Liver (tissue), 8 donors: ENCODE measurements at regions not wholly inside any gene's neighbourhood (a gene's known extent, or its start where the extent isn't known, plus 50 kb on each side); places are given as distances from the start of the nearest gene placed in this dataset.

Experiments
- DNase-seq: peaks from one replicate; pipeline ENCODE4 v3.0.0-alpha.2; 2017; ENCODE audit warnings: low spot score
- H3K27ac ChIP-seq, 2 donors: one replicate each; pipeline ENCODE4 v1.7.0; 2013; ENCODE audit warnings: inconsistent platforms in 2 of 2, low read length in 2 of 2, control low read depth in 1 of 2, low read depth in 1 of 2, mild to moderate bottlenecking in 1 of 2
- H3K27me3 ChIP-seq, 4 donors: one replicate each; pipeline versions ENCODE4 v1.6.1 to v1.7.0; 2013; ENCODE audit warnings: low read length in 3 of 4, inconsistent platforms in 1 of 4, mild to moderate bottlenecking in 1 of 4, moderate library complexity in 1 of 4; ENCODE audit not compliant: control insufficient read depth in 4 of 4, insufficient read depth in 4 of 4
- H3K36me3 ChIP-seq, 4 donors: one replicate each; pipeline versions ENCODE4 v1.6.1 to v1.7.0; 2013; ENCODE audit warnings: low read length in 3 of 4, mild to moderate bottlenecking in 3 of 4, low read depth in 1 of 4, moderate library complexity in 1 of 4; ENCODE audit not compliant: control insufficient read depth in 4 of 4, insufficient read depth in 3 of 4
- H3K4me1 ChIP-seq, 4 donors: one replicate each; pipeline versions ENCODE4 v1.6.1 to v1.7.0; 2013; ENCODE audit warnings: low read length in 3 of 4, mild to moderate bottlenecking in 3 of 4, moderate library complexity in 1 of 4; ENCODE audit not compliant: control insufficient read depth in 4 of 4, insufficient read depth in 4 of 4
- H3K4me3 ChIP-seq, 3 donors: one replicate each; pipeline versions ENCODE4 v1.6.1 to v1.7.0; 2013; ENCODE audit warnings: low read length in 3 of 3, control low read depth in 1 of 3, low read depth in 1 of 3, mild to moderate bottlenecking in 1 of 3
- H3K9ac ChIP-seq, 2 donors: one replicate each; pipeline ENCODE4 v1.7.0; 2013; ENCODE audit warnings: low read length in 2 of 2, mild to moderate bottlenecking in 2 of 2, moderate library complexity in 2 of 2, control low read depth in 1 of 2, low read depth in 1 of 2
- H3K9me3 ChIP-seq, 4 donors: one replicate each; pipeline versions ENCODE4 v1.6.1 to v1.7.0; 2013; ENCODE audit warnings: low read length in 3 of 4; ENCODE audit not compliant: control insufficient read depth in 4 of 4
- EGR1 ChIP-seq, 2 donors: IDR thresholded peaks; 2 replicates each; pipeline ENCODE4 v1.6.1; 2016 to 2018; ENCODE audit warnings: antibody characterized with exemption in 2 of 2, low read depth in 2 of 2
- FOXA1 ChIP-seq: IDR thresholded peaks from 2 replicates; pipeline ENCODE4 v1.6.1; 2016; ENCODE audit warnings: antibody characterized with exemption
- FOXA2 ChIP-seq: IDR thresholded peaks from 2 replicates; pipeline ENCODE4 v1.6.1; 2016; ENCODE audit warnings: antibody characterized with exemption
- HNF4G ChIP-seq: IDR thresholded peaks from 2 replicates; pipeline ENCODE4 v1.6.1; 2016; ENCODE audit warnings: antibody characterized with exemption
- JUND ChIP-seq, 2 donors: IDR thresholded peaks; 2 replicates each; pipeline ENCODE4 v1.6.1; 2016; ENCODE audit warnings: antibody characterized with exemption in 2 of 2
- NR2F2 ChIP-seq: IDR thresholded peaks from 2 replicates; pipeline ENCODE4 v1.6.1; 2016; ENCODE audit warnings: antibody characterized with exemption
- TAF1 ChIP-seq: conservative IDR thresholded peaks from 2 replicates; pipeline ENCODE4 v1.6.1; 2016; ENCODE audit warnings: antibody characterized with exemption, mild to moderate bottlenecking
- WGBS: extraction: QIAGEN DNeasy Blood & Tissue Kit; methylation state at CpG from one replicate; pipeline ENCODE4 v1.1.7; 2013; 5-methylcytosine and 5-hydroxymethylcytosine counted together
- TF ChIP-seq, protein P1 (sequence below): fragments of 150-350 bp; IDR thresholded peaks from 2 replicates; pipeline ENCODE4 v1.5.1; 2017; ENCODE audit warnings: improper control_type of control experiment, low read depth, low read length; ENCODE audit not compliant: missing input control
- TF ChIP-seq, protein P2 (sequence below): IDR thresholded peaks from 2 replicates; pipeline ENCODE4 v1.6.1; 2016; ENCODE audit warnings: antibody characterized with exemption
- TF ChIP-seq, protein P3 (sequence below): IDR thresholded peaks from 2 replicates; pipeline ENCODE4 v1.6.1; 2016; ENCODE audit warnings: antibody characterized with exemption, mild to moderate bottlenecking
- donor health status: healthy.
- donor health status: healthy.
- donor health status: healthy.
- donor health status: healthy.
- donor health status: healthy.

DNA sequence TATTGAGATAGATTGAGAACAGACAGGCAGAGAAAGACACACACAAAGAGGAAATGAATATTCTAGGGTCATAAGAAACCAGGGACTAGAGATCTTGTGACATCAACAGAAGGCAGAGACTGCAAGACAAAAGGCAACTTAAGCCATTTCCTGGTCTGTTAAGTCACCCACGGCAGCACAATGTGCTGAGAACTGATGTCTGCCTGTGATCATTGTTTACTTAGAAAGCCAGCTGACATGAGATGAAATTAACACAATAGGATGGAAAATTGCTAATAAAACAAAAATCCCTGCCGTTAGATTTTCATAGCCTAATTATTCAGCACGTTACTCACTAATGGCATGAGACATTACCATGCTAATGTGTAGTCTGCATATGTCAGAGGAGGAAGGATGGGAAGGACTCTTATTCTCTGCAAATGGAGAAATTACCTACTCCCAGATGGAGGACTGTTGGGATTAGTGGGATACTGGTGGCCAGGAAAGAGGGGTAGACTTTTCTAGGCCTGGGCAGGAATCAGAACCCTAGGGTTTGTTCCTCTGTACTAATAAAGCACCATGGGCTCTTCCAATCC is 191.3 kb upstream of the PODXL start:
- TF ChIP-seq, protein P1, sequence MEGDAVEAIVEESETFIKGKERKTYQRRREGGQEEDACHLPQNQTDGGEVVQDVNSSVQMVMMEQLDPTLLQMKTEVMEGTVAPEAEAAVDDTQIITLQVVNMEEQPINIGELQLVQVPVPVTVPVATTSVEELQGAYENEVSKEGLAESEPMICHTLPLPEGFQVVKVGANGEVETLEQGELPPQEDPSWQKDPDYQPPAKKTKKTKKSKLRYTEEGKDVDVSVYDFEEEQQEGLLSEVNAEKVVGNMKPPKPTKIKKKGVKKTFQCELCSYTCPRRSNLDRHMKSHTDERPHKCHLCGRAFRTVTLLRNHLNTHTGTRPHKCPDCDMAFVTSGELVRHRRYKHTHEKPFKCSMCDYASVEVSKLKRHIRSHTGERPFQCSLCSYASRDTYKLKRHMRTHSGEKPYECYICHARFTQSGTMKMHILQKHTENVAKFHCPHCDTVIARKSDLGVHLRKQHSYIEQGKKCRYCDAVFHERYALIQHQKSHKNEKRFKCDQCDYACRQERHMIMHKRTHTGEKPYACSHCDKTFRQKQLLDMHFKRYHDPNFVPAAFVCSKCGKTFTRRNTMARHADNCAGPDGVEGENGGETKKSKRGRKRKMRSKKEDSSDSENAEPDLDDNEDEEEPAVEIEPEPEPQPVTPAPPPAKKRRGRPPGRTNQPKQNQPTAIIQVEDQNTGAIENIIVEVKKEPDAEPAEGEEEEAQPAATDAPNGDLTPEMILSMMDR: no peak
- TF ChIP-seq NR2F2: no peak
- no peak for TF ChIP-seq TAF1
- no peak for TF ChIP-seq EGR1 (IDR thresholded peaks at IDR 0.05; ENCODE audit: low read depth in 2 of 2)
- no peak for TF ChIP-seq FOXA1
- TF ChIP-seq, protein P2, sequence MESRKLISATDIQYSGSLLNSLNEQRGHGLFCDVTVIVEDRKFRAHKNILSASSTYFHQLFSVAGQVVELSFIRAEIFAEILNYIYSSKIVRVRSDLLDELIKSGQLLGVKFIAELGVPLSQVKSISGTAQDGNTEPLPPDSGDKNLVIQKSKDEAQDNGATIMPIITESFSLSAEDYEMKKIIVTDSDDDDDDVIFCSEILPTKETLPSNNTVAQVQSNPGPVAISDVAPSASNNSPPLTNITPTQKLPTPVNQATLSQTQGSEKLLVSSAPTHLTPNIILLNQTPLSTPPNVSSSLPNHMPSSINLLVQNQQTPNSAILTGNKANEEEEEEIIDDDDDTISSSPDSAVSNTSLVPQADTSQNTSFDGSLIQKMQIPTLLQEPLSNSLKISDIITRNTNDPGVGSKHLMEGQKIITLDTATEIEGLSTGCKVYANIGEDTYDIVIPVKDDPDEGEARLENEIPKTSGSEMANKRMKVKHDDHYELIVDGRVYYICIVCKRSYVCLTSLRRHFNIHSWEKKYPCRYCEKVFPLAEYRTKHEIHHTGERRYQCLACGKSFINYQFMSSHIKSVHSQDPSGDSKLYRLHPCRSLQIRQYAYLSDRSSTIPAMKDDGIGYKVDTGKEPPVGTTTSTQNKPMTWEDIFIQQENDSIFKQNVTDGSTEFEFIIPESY: no peak
- no peak for TF ChIP-seq FOXA2
- TF ChIP-seq HNF4G: no peak
- TF ChIP-seq JUND (IDR thresholded peaks at IDR 0.05): no peak
- no peak overlapping the region for H3K27ac ChIP-seq
- no peaks in the 10 kb centered on the region for H3K36me3 ChIP-seq
- H3K4me1 ChIP-seq: no peaks in the 10 kb centered on the region
- H3K4me3 ChIP-seq: no peak overlapping the region
- H3K27me3 ChIP-seq: no peaks in the 10 kb centered on the region
- H3K9ac ChIP-seq: no peak overlapping the region
- no peak for DNase-seq
- H3K9me3 ChIP-seq: no peaks in the 10 kb centered on the region
- 23% methylated on average over 3 of the region's 3 CpGs for WGBS

DNA sequence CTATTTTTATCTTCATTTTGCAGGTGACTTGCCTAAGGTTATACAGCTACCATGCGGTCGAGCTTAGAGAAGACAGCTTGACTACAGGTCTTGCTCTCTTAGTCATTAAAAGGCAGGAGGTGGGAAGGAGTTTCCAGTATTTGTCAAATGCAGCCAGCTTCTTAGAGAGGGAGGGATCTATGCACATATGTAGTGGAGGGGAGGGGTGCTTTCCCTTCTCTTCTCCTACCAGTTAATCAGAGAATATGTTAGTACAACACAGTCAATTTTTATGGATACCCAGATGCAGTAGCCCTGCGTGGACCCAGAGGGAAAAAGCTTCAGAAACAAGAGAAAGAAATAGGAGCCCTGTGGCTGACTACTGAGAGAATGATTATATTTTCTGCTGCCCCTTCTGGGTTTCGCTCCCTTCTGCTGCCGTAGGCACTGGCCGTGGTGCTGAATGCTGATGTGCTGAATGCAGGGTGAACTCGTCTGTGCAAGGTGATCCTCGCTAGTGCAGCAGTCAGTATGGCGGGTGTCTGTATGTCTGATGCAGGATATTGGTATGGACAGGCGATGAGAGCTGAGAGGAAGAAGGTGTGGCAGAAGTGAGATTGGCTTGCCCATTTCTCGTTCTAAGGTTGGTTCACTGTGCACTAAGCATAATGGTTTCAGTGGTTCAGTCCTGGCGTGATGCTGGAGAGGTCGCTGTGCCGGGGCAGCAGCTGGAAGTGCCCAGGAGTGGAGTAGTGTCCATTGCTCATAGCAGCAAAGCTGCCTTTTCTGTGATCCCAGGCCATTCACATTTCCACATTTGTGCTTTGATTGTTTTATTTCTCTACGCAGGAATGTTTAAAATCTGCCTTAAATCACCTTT is 189.2 kb upstream of the PODXL start:
- peaks cover 0 to 3% (median 0%) of the 10 kb centered on the region in 4 donors for H3K9me3 ChIP-seq
- H3K27ac ChIP-seq: no peak overlapping the region
- TF ChIP-seq, protein P3, sequence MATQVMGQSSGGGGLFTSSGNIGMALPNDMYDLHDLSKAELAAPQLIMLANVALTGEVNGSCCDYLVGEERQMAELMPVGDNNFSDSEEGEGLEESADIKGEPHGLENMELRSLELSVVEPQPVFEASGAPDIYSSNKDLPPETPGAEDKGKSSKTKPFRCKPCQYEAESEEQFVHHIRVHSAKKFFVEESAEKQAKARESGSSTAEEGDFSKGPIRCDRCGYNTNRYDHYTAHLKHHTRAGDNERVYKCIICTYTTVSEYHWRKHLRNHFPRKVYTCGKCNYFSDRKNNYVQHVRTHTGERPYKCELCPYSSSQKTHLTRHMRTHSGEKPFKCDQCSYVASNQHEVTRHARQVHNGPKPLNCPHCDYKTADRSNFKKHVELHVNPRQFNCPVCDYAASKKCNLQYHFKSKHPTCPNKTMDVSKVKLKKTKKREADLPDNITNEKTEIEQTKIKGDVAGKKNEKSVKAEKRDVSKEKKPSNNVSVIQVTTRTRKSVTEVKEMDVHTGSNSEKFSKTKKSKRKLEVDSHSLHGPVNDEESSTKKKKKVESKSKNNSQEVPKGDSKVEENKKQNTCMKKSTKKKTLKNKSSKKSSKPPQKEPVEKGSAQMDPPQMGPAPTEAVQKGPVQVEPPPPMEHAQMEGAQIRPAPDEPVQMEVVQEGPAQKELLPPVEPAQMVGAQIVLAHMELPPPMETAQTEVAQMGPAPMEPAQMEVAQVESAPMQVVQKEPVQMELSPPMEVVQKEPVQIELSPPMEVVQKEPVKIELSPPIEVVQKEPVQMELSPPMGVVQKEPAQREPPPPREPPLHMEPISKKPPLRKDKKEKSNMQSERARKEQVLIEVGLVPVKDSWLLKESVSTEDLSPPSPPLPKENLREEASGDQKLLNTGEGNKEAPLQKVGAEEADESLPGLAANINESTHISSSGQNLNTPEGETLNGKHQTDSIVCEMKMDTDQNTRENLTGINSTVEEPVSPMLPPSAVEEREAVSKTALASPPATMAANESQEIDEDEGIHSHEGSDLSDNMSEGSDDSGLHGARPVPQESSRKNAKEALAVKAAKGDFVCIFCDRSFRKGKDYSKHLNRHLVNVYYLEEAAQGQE: peak; percentile 97
- TF ChIP-seq, protein P1: no peak
- no peaks in the 10 kb centered on the region for H3K4me1 ChIP-seq
- H3K9ac ChIP-seq: no peak overlapping the region
- H3K4me3 ChIP-seq: no peak overlapping the region
- H3K36me3 ChIP-seq: no peaks in the 10 kb centered on the region
- peak; percentile 37 for DNase-seq
- 46% methylated on average over 15 of the region's 15 CpGs for WGBS
- no peaks in the 10 kb centered on the region for H3K27me3 ChIP-seq
